Endothelial cell (in vitro differentiated cells): ENCODE measurements at regions not wholly inside any gene's neighbourhood (a gene's known extent, or its start where the extent isn't known, plus 50 kb on each side); places are given as distances from the start of the nearest gene placed in this dataset.

Source experiments
- DNase-seq: peaks from one replicate; pipeline ENCODE4 v3.0.0; 2021; ENCODE audit warnings: low spot score
- H3K27ac Mint-ChIP-seq: one replicate; pipeline ENCODE4 v1.8.0; 2021; ENCODE audit warnings: mixed read lengths, inconsistent platforms; ENCODE audit not compliant: unreplicated experiment
- H3K27me3 Mint-ChIP-seq: one replicate; pipeline ENCODE4 v1.8.0; 2021; ENCODE audit warnings: mild to moderate bottlenecking, moderate library complexity, mixed read lengths, inconsistent platforms; ENCODE audit not compliant: unreplicated experiment
- H3K36me3 Mint-ChIP-seq: one replicate; pipeline ENCODE4 v1.8.0; 2021; ENCODE audit warnings: mild to moderate bottlenecking, low read depth, mixed read lengths, inconsistent platforms; ENCODE audit not compliant: unreplicated experiment
- H3K4me1 Mint-ChIP-seq: one replicate; pipeline ENCODE4 v1.8.0; 2021; ENCODE audit warnings: mild to moderate bottlenecking, mixed read lengths, inconsistent platforms; ENCODE audit not compliant: unreplicated experiment
- H3K4me3 Mint-ChIP-seq: one replicate; pipeline ENCODE4 v1.8.0; 2021; ENCODE audit warnings: mild to moderate bottlenecking, mixed read lengths, inconsistent platforms; ENCODE audit not compliant: unreplicated experiment
- H3K9me3 Mint-ChIP-seq: one replicate; pipeline ENCODE4 v1.8.0; 2021; ENCODE audit warnings: mixed read lengths, inconsistent platforms; ENCODE audit not compliant: unreplicated experiment
- CTCF ChIP-seq: fragments of 200-600 bp; sonication (generic); IDR thresholded peaks from one replicate; pipeline ENCODE4 v1.5.0; 2021; ENCODE audit warnings: antibody characterized with exemption; ENCODE audit not compliant: unreplicated experiment

- no peak for TF ChIP-seq CTCF
- H3K27ac Mint-ChIP-seq: no peak overlapping the region
Observed at GRCh38 chr2:236768393-236769140, 198.9 kb downstream of the ACKR3 start.

GRCh38 chr2:236769981-236770671, 200.5 kb downstream of the ACKR3 start:
- Mint-ChIP-seq H3K27ac (no peak overlapping the region), H3K36me3 (no peaks in the 10 kb centered on the region), H3K27me3 (peaks cover 4% of the 10 kb centered on the region), H3K4me3 (no peak overlapping the region), H3K4me1 (peaks cover 13% of the 10 kb centered on the region), H3K9me3 (no peaks in the 10 kb centered on the region)
- no peak for DNase-seq
- no peak for TF ChIP-seq CTCF

More at GRCh38 chr2:236768393-236769140, 198.9 kb downstream of the ACKR3 start:
- Mint-ChIP-seq H3K9me3 (no peaks in the 10 kb centered on the region), H3K4me3 (no peak overlapping the region), H3K27me3 (no peaks in the 10 kb centered on the region), H3K36me3 (no peaks in the 10 kb centered on the region), H3K4me1 (peaks cover 13% of the 10 kb centered on the region)
- DNase-seq: no peak

GRCh38 chr2:236772220-236772837, 202.7 kb downstream of the ACKR3 start:
- Mint-ChIP-seq H3K36me3 (no peaks in the 10 kb centered on the region), H3K9me3 (no peaks in the 10 kb centered on the region), H3K27me3 (peaks cover 4% of the 10 kb centered on the region), H3K27ac (no peak overlapping the region), H3K4me3 (no peak overlapping the region), H3K4me1 (peaks cover 9% of the 10 kb centered on the region)
- TF ChIP-seq CTCF: no peak
- no peak for DNase-seq

- H3K9me3 Mint-ChIP-seq: no peaks in the 10 kb centered on the region
- no peak overlapping the region for H3K27ac Mint-ChIP-seq
- DNase-seq: no peak
- TF ChIP-seq CTCF: no peak
- H3K36me3 Mint-ChIP-seq: no peaks in the 10 kb centered on the region
- peaks cover 4% of the 10 kb centered on the region for H3K27me3 Mint-ChIP-seq
- H3K4me1 Mint-ChIP-seq: peaks cover 9% of the 10 kb centered on the region
- H3K4me3 Mint-ChIP-seq: no peak overlapping the region
Observed at GRCh38 chr2:236773206-236773605, 203.6 kb downstream of the ACKR3 start.

GRCh38 chr2:236774171-236774570, 204.5 kb downstream of the ACKR3 start:
- Mint-ChIP-seq H3K27ac (no peak overlapping the region), H3K27me3 (peaks cover 4% of the 10 kb centered on the region), H3K4me1 (peaks cover 9% of the 10 kb centered on the region), H3K9me3 (no peaks in the 10 kb centered on the region), H3K4me3 (no peak overlapping the region), H3K36me3 (no peaks in the 10 kb centered on the region)
- DNase-seq: no peak
- TF ChIP-seq CTCF: no peak
